ENCODE measurements at regions not wholly inside any gene's neighbourhood (a gene's known extent, or its start where the extent isn't known, plus 50 kb on each side); places are given as distances from the start of the nearest gene placed in this dataset.

DNA sequence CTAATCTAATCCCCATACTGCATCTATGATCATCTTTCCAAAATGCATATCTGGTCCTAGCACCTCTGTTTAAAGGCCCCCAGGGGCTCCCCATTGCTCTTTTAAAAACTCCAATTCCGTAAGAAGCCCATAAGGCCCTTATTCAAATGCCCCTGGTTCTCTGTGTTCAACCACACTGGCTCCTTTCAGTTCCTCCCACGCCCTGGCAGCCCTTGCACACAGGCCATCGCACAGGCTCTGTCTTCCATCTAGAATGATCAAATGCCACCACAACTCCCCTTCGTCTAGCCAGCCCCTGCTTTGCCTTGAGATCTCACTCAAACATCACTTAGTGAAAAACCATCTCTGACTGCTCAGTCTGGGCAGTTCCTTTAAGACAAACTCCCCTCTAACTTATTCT lies 112.9 kb upstream of the LYZL2 start:
- TF ChIP-seq, protein P1, sequence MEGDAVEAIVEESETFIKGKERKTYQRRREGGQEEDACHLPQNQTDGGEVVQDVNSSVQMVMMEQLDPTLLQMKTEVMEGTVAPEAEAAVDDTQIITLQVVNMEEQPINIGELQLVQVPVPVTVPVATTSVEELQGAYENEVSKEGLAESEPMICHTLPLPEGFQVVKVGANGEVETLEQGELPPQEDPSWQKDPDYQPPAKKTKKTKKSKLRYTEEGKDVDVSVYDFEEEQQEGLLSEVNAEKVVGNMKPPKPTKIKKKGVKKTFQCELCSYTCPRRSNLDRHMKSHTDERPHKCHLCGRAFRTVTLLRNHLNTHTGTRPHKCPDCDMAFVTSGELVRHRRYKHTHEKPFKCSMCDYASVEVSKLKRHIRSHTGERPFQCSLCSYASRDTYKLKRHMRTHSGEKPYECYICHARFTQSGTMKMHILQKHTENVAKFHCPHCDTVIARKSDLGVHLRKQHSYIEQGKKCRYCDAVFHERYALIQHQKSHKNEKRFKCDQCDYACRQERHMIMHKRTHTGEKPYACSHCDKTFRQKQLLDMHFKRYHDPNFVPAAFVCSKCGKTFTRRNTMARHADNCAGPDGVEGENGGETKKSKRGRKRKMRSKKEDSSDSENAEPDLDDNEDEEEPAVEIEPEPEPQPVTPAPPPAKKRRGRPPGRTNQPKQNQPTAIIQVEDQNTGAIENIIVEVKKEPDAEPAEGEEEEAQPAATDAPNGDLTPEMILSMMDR (IDR thresholded peaks at IDR 0.05), result no peak
- TF ChIP-seq POLR2A (IDR thresholded peaks at IDR 0.05) (no peak), POLR2AphosphoS5 (IDR thresholded peaks at IDR 0.05) (no peak), EP300 (IDR thresholded peaks at IDR 0.05) (no peak)
